ENCODE measurements at regions not wholly inside any gene's neighbourhood (a gene's known extent, or its start where the extent isn't known, plus 50 kb on each side); places are given as distances from the start of the nearest gene placed in this dataset.

DNA sequence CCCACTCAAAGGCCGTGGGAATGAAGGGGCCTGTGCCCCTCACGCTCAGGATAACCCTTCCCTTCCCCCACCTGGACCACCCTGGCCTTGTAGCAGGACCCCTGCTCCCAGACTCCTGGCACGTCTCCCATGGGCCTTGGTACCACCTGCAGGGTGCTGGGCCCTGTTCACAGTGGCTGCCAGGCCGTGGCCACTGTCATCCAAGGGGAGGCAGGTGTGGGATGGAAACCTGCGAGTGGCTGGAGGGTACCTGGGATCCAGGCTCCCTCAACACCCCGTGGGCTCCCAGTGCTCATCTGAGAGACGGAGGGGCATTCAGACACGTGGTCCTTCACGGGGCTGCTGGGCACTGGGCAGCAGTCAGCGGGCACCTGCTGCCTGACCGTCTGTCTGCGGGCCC, 75.6 kb upstream of the CIBAR2 start:
- DNase-seq (ENCODE audit: low spot score), result no peak

- DNase-seq (ENCODE audit: low spot score), result no peak
These were observed 76.8 kb upstream of the CIBAR2 start for GRCh38 chr16:85188822-85189672.

DNA sequence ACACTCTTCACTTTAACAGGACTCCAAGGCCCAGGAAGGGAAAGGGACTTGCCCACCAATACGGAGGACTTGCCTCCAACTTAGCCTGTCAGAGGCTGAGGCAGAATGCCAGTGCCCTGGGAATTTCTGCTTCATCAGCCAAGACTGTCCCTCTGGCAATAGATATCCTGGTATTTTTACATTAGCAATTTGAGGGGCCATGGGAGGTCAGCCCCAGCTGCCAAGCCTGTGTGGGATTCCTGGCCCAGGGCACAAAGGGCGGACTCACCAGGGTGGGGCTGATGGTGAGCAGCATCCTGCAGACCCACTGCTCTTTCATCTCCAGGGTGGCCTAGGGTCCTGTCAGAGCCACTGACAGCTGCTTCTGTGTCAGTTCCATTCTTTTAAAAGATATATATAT, 78.3 kb upstream of the CIBAR2 start:
- DNase-seq (ENCODE audit: low spot score), result no peak

- DNase-seq (ENCODE audit: low spot score), result no peak
These were observed 79.2 kb upstream of the CIBAR2 start for GRCh38 chr16:85191341-85191965.

- DNase-seq (ENCODE audit: low spot score), result no peak
These were observed 80.2 kb upstream of the CIBAR2 start for GRCh38 chr16:85192238-85193114.

DNA sequence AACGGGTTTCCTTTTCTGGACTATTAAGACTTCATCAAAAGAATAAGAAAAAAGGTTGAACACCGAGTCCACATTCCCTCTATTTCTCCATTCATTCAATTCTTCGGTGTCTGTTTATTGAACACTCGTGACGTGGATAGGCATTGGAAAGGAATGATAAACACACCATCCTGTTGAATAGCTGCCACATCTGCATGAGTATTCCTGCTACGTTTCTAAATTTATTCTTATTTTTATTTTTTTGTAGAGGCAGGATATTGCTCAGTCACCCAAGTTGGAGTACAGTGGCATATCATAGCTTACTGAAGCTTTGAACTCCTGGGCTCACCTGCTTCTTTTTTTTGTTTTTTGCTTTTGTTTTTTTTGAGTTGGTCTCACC, 80.8 kb upstream of the CIBAR2 start:
- DNase-seq (ENCODE audit: low spot score), result no peak

GRCh38 chr16:85193876-85194275, 81.6 kb upstream of the CIBAR2 start:
- no peak for DNase-seq (ENCODE audit: low spot score)

DNA sequence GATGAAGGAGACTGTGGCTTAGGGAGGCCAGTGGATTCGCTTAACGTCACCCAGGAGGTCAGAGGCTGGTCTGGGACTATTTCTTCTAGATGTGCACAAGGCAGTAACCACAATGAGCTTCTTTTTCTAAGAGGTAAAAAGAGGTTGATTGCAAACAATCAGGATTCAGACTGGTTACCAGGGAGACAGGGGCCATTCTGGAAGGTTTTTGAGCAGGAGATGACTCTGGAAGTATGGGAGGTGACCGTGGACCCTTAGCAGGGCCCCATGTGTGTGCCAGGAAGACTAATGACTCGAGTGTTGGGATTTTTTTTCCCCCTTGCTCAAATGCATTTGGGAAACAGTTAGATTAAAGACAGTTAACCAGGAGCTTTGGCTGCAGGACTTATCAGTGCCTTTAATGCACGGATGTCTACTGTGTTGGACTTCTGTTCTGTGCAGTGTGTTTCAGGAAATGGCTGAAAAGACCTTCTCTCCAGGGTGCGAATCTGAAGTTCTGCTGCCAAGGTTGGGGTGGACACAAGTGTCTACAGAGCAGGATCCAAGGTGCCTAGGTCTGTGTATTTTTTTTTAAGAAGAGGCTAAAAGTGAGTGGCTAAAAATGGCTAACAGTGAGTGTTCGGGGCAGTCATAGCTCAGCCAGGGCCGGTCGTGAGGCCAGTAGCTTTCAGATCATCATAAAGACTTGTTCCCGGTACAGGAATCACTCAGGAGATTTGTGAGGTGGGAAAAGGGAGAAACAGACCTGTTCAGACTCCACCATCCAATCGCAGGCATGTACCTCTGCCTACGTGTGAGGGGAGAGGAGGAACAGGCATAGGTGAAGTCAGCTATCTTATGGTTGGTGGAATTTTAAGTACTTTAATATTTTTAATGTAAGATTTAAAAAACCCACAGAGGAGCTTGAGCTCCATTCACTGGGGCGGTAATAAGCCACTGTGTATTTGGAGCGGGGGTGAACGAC, 82.3 kb upstream of the CIBAR2 start:
- DNase-seq (ENCODE audit: low spot score), result no peak

DNA sequence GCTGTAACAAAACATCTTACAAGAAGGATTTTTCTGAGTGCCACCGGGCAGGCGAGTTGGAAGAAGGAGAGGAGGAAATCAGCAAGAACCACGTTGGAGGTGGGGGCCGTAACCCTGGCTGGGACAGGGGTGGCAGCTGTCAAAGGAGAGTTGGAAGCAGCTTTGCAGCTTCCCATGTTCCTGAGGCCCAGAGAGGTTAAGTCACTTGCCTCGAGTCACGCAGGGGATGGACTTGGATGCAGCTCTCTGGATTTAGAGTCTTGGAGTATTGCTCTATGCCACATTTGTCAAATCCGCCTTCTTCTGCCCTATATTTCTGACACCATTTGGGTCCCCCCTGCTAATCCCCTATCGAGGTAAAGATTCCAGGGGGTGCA, 83.0 kb upstream of the CIBAR2 start:
- no peak for DNase-seq (ENCODE audit: low spot score)

GRCh38 chr16:85195900-85196772, 83.9 kb upstream of the CIBAR2 start:
- DNase-seq (ENCODE audit: low spot score), result no peak

- DNase-seq (ENCODE audit: low spot score), result no peak
These were observed 84.7 kb upstream of the CIBAR2 start for GRCh38 chr16:85196976-85197375.

DNA sequence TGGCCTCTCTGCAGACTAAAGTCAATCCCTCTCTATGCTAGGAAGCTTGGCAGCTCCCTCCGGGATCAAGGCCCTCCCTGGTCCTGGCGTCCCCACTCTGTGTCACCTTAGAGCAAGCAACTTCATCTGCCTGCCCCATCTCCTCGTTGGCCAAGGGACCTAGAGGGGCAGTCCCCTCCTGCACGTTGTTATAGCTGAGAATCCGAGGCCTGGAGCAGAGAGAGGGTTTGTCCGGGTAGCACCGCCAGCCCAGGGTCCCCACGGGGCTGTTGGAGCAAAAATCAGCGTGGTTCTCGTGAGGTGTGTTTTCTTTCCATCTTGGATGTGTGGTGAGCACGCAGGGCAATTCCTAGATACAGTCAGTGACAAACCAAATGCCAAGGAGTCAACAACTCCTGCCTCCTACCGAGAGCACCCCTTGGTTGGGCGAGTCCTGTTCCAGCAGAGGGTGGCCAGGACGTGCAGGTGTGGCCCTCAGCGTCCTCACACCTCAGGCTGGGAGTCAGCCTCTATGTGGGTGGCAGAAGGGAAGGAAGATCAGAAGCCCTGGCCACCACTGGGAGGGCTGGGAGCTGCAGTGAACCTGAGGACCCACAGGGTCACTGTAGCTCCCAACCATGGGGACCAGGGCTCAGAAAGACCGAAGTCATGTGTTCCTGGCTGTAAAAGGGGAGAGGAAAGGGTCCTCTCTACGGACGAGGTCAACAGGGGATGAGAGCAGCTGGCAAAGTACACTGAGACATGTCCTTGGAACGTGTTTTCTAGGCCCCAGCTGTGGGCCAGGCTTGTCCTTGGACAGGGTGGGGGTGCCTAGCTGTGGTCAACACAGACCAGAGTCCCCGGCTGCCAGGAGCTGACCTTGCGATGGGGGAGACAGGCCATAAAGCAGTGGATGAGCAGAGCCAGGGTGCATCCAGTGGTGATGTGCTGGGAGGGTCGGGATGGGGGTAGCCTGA, 85.6 kb upstream of the CIBAR2 start:
- no peak for DNase-seq (ENCODE audit: low spot score)

GRCh38 chr16:85199069-85199725, 86.9 kb upstream of the CIBAR2 start:
- DNase-seq (ENCODE audit: low spot score), result no peak

GRCh38 chr16:85199880-85200279, 87.6 kb upstream of the CIBAR2 start:
- DNase-seq (ENCODE audit: low spot score), result no peak

DNA sequence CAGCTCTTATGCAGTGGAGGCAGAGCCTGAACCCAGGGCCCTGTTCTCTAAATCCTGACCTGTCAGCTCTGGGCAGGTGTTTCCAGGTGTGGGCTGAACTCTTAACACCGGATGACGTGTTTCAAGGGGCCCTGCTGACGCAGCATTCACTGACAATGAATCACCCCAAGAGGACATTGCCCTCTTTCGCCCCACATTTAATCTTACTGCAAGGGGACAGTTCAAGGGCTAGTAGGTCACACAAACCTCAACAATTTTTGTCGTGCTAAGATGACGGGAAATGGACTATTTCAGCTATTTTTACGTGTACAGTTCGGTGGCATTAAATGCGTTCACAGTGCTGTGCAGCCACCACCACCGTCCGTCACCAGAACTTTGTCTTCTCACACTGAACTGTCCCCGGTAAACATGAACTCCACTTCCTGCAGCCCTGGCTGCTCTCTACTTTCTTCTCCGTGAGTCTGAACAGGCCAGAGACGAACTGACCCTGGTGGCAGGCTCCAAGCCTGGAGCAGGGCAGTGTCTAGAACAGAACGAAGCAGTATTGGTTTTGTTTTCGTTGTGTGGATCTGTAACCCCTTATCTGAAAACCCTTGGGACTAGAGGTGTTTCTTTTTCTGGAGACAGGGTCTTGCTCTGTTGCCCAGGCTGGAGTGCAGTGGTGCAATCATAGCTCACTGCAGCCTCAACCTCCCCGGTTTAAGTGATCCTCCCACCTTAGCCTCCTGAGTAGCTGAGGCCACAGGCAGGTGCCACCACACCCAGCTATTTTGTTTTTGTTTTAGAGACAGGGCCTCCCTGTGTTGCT, 88.4 kb upstream of the CIBAR2 start:
- no peak for DNase-seq (ENCODE audit: low spot score)

DNA sequence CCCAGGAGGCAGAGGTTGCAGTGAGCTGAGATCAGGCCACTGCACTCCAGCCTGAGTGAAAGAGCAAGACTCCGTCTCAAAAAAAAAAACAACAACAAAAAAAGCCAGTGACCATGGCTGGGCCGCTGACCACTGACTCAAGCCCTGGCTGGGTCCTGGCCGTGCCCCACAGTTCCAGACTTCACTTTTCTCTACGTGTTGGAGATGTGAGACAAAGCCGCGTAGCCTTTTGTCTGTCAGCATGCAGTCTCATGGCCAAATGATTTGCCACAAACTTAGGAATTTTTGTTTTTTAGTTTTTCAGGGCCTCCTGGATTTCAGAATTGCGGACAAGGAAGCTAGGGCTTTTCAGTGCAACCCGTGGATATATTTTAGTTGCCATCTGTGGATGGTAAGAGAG, 89.3 kb upstream of the CIBAR2 start:
- no peak for DNase-seq (ENCODE audit: low spot score)

GRCh38 chr16:85202051-85202601, 89.9 kb upstream of the CIBAR2 start:
- DNase-seq (ENCODE audit: low spot score), result no peak

Measured in mucosa of gallbladder (tissue), 1 donor.